NT2/D1 (cell line): ENCODE measurements at regions not wholly inside any gene's neighbourhood (a gene's known extent, or its start where the extent isn't known, plus 50 kb on each side); places are given as distances from the start of the nearest gene placed in this dataset.

Source experiments
- DNase-seq: peaks from one replicate; pipeline ENCODE4 v3.0.0-alpha.2; 2011; ENCODE audit warnings: low read depth, low spot score
- H3K27me3 ChIP-seq: 2 replicates; pipeline ENCODE4 v1.6.0; 2011; ENCODE audit warnings: mild to moderate bottlenecking; ENCODE audit not compliant: insufficient read length, insufficient read depth
- H3K36me3 ChIP-seq: 2 replicates; pipeline ENCODE4 v1.6.1; 2011; ENCODE audit warnings: mild to moderate bottlenecking, low read length, mixed read lengths; ENCODE audit not compliant: insufficient read depth, insufficient read length
- H3K4me1 ChIP-seq: 2 replicates; pipeline ENCODE4 v1.5.1; 2011; ENCODE audit not compliant: insufficient read depth, insufficient read length
- H3K4me3 ChIP-seq: 2 replicates; pipeline ENCODE4 v1.5.1; 2011; ENCODE audit warnings: low read depth; ENCODE audit not compliant: insufficient read length
- H3K9ac ChIP-seq: 2 replicates; pipeline ENCODE4 v1.6.0; 2011; ENCODE audit warnings: low read depth; ENCODE audit not compliant: insufficient read length
- H3K9me3 ChIP-seq: 2 replicates; pipeline ENCODE4 v1.5.1; 2011; ENCODE audit warnings: mild to moderate bottlenecking, low read length; ENCODE audit not compliant: insufficient read depth
- SUZ12 ChIP-seq: IDR thresholded peaks from 2 replicates; pipeline ENCODE4 v1.6.1; 2011; ENCODE audit not compliant: insufficient read length, insufficient read depth; ENCODE audit errors: extremely low read depth
- YY1 ChIP-seq: IDR thresholded peaks from 2 replicates; pipeline ENCODE4 v1.6.1; 2011; ENCODE audit not compliant: insufficient read length, insufficient read depth
- ZNF274 ChIP-seq: IDR thresholded peaks from 2 replicates; pipeline ENCODE4 v1.6.1; 2011; ENCODE audit warnings: mild to moderate bottlenecking, low read depth, low read length

DNA sequence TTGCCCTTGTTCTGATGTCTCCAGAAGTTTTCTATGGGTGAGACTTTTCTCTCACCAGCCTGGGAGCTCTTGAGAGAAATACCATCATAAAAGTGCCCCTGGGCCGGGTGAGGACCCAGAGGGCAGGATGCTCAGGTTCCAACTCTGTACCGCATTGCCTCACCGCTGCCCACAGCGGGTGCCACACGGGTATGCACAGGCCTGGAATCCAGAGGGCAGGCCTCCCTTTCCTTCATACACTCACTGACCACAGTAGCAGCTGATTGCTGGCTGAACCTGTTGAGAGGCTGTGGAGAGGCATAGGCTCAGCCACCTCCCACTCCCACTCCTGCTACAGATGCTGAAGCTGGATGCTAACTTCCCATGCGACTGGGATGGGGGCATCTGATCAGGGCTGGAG is 293.8 kb downstream of the CYP26B1 start:
- H3K9me3 ChIP-seq = peaks cover 16% of the 10 kb centered on the region; the same call in 1 of the 2 replicates
- H3K27me3 ChIP-seq = no peaks in the 10 kb centered on the region
- DNase-seq = no peak
- TF ChIP-seq ZNF274 (no peak), YY1 (no peak), SUZ12 (no peak)
- no peak overlapping the region for H3K4me3 ChIP-seq
- H3K9ac ChIP-seq = no peak overlapping the region
- H3K36me3 ChIP-seq = no peaks in the 10 kb centered on the region
- H3K4me1 ChIP-seq = peaks cover 23% of the 10 kb centered on the region

DNA sequence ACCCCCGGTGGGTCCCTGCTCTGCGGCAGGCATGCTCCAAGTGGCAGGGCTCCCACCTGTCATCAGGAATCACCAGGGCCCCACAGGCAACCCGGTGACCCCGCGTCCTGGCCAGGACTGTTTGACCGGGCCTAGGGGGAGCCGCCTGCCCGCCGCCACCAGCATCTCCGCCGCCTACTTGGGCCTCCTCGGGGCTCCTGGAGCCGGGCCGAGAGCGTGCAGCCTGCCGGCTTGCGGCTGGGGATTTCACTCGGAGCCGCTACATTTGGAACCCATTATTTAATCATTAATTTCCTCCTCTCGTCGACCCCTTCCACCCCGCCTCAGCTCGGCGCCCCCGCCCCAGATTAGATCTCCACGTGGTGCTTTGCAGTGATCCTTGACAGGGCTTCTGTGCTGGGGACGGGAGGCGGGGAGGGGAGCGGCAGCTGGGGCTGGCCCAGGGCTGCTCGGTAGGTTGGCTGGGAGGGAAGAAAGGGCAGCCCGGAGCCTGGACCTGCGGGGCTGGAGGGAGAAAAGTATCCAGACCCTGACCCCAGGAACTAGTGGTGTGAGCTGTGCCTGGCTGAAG is 295.4 kb downstream of the CYP26B1 start:
- peaks cover 16% of the 10 kb centered on the region; the same call in 1 of the 2 replicates for H3K9me3 ChIP-seq
- H3K27me3 ChIP-seq = no peaks in the 10 kb centered on the region
- no peak for DNase-seq
- H3K36me3 ChIP-seq = no peaks in the 10 kb centered on the region
- H3K4me3 ChIP-seq = no peak overlapping the region
- peaks cover 23% of the 10 kb centered on the region for H3K4me1 ChIP-seq
- no peak for TF ChIP-seq SUZ12
- TF ChIP-seq ZNF274 = no peak
- no peak for TF ChIP-seq YY1
- no peak overlapping the region for H3K9ac ChIP-seq

DNA sequence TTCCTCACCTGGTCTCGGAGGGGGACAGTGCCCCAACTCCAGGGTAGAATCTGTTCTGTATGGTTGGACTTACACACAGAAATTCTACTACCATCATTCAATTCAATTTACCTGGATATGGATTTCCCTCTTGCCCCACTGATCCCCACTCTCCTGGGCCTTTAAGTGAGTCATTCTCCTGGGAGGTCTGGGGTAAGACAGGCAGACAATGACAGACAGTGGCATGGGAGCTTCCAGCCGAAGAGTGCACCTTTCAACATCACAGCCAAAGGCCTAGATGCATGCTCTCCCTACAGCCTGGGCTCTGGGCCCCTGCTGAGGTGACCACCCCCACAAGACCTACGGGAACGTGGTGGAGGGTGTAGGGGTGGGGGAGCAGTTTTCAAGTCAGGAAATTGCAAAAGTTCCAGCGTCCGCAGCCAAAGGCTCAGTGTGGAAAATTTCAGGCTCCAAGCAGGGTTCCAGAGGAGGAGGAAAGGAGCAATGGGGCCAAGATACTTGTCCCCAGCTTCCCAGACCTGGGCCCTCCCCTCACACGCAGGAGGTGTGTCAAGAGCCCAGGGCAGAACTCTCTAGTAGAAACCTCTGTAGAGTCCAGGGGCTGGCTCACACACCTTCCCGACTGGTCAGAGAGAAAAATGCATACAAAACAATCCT is 296.4 kb downstream of the CYP26B1 start:
- peaks cover 24% of the 10 kb centered on the region for H3K4me1 ChIP-seq
- no peak for TF ChIP-seq SUZ12
- TF ChIP-seq ZNF274 = no peak
- no peak overlapping the region for H3K4me3 ChIP-seq
- no peak overlapping the region for H3K9ac ChIP-seq
- peaks cover 14% of the 10 kb centered on the region; the same call in 1 of the 2 replicates for H3K9me3 ChIP-seq
- H3K27me3 ChIP-seq = no peaks in the 10 kb centered on the region
- H3K36me3 ChIP-seq = no peaks in the 10 kb centered on the region
- no peak for DNase-seq

DNA sequence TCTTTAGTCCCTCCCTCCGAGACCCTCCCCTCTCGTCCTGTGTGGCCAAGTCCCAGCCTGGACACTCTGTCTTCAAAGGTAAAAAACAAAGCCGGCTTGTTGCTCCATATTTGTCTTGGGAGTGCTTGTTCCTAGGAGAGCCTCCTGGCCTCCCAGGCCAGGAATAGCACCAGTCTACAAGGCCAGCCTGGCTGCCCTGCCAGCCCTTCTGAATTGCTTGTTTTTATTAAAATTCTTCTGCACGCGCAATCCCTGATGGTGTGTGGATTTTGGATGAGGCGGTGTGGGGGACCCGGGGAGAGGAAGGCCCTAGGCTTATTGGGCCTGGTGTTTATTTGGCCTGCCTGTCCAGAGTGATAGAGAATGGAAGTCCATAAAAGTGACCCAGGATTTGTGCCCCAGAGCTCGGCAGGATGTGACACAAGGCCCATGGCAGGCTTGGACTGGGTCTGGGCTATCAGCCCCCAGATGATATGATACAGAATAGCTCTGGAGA is 297.3 kb downstream of the CYP26B1 start:
- Histone ChIP-seq H3K27me3 (no peaks in the 10 kb centered on the region), H3K4me1 (peaks cover 24% of the 10 kb centered on the region), H3K4me3 (no peak overlapping the region), H3K36me3 (no peaks in the 10 kb centered on the region), H3K9ac (no peak overlapping the region), H3K9me3 (peaks cover 5% of the 10 kb centered on the region; the same call in 1 of the 2 replicates)
- no peak for DNase-seq
- no peak for TF ChIP-seq ZNF274

DNA sequence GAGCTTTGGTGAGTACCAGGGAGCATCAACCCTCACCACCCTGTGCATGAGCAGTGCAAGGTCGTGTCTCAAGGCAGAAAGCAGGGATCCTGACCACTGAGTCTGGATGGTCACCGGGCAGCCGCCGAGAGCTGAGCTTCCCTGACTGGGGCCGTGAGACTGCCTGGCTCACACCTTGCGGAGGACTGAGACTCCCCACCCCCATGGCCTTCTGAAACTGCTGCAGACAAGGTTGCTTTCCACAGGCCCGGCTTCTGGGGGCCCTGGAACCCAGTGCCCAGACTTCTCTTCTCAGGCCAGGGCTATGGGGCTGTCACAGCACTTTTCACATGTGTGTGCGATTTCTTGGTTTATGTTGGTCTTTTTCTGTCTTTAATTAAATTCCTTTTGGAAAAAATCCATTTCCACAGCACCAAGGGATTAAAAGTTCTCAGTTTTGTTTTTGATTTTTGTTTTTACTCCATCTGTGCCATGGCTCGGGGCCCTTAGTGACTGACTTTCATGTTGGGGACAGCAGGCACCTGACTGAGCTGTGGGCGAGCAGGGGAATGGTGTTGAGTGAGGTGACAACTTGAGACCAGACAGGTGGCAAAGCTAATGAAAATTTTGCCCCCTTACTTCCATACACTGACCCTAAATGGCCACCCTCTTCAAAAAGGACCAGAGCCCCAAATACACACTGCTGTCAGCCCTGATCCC is 297.9 kb downstream of the CYP26B1 start:
- no peaks in the 10 kb centered on the region for H3K27me3 ChIP-seq
- no peaks in the 10 kb centered on the region for H3K36me3 ChIP-seq
- H3K4me3 ChIP-seq = no peak overlapping the region
- H3K9me3 ChIP-seq = no peaks in the 10 kb centered on the region
- peaks cover 24% of the 10 kb centered on the region for H3K4me1 ChIP-seq
- no peak overlapping the region for H3K9ac ChIP-seq
- TF ChIP-seq ZNF274 (no peak), SUZ12 (no peak), YY1 (no peak)
- DNase-seq = no peak

DNA sequence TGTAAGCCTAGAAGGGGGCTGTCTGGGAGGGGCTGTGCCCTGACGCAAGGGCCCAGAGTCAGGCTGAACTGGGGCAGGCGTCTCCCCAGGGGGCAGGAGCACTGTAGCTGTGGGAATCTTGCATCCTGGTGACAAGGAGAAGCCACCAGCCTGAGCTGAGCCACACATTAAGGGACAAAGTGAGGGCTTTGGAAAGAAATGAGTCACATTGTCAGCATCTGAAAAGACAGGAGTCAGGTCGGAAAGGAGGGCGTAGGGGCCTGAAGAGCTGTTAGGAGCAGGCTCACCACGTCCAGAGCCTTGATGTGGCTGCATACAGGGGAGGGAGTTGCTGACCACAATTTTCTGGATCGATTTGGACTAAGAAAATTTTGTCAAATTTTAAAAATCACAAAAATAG is 298.6 kb downstream of the CYP26B1 start:
- Histone ChIP-seq H3K27me3 (no peaks in the 10 kb centered on the region), H3K9ac (no peak overlapping the region), H3K36me3 (no peaks in the 10 kb centered on the region), H3K9me3 (no peaks in the 10 kb centered on the region), H3K4me1 (peaks cover 24% of the 10 kb centered on the region), H3K4me3 (no peak overlapping the region)
- peak; percentile 32 for DNase-seq
- TF ChIP-seq SUZ12 (no peak), ZNF274 (no peak), YY1 (no peak)

DNA sequence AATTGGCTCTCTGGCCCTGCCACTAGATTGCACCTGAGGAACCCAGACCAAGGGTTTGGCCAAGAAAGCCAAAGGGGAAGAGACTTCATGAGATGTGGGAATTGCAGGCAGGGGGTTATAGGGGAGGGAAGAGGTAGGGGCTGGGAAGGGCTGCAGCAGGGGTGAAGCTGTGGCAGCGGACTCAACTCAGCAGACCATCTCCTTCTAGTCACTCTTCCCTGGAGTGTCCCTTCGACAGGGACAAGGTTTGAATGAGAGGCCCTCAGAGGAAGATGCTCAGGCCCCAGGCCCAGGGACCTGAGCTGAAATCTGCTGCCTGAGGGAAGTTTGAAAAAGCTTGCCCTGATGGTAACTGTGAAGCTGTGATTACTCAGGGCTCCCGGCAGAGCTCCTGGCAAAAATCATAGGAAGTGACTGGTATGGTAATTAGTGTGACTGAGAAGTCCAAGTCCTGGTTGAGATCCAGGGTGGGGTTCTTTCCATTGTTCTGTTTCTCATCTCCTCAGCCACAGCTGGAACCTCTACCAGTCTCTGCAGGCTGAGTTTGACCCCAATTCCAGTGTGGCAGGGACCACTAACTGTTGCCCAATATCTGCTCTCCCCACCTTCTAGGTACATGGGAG is 300.9 kb downstream of the CYP26B1 start:
- no peaks in the 10 kb centered on the region for H3K27me3 ChIP-seq
- TF ChIP-seq ZNF274 (no peak), SUZ12 (no peak), YY1 (no peak)
- H3K9me3 ChIP-seq = no peaks in the 10 kb centered on the region
- H3K4me1 ChIP-seq = peaks cover 18% of the 10 kb centered on the region
- DNase-seq = no peak
- no peaks in the 10 kb centered on the region for H3K36me3 ChIP-seq
- no peak overlapping the region for H3K4me3 ChIP-seq
- no peak overlapping the region for H3K9ac ChIP-seq
